GM10266 (cell line): ENCODE measurements at regions not wholly inside any gene's neighbourhood (a gene's known extent, or its start where the extent isn't known, plus 50 kb on each side); places are given as distances from the start of the nearest gene placed in this dataset.

Source experiments
- DNase-seq: peaks from one replicate; pipeline ENCODE4 v3.0.0; 2012; ENCODE audit errors: extremely low spot score
- CTCF ChIP-seq: IDR thresholded peaks from 2 replicates; pipeline ENCODE4 v1.5.1; 2012; ENCODE audit warnings: mild to moderate bottlenecking, low read depth; ENCODE audit not compliant: control insufficient read depth, insufficient read depth; ENCODE audit errors: missing control alignments

DNA sequence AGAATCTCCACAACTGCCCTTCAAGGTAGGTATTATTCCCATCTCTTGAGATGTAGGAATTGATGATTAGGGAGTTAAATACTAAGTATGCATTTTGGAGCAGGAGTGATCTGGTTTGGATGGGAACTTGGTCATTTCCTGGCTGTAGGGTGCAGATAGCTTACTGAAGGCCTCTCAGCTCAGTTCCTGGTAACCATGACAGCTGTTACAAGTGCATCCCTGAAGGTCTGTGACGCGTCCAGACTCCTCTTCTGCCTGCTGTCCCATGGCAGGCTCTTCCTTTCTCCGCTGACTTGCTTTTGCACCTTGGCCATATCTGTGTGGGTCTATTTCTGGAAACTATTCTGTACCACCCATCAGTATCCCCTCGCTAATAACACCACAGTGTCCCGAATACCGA is 387.8 kb downstream of the ZNF536 start:
- no peak for TF ChIP-seq CTCF
- DNase-seq: no peak

- no peak for DNase-seq
- no peak for TF ChIP-seq CTCF
Measured at GRCh38 chr19:30757837-30758617, 385.8 kb downstream of the ZNF536 start.

DNA sequence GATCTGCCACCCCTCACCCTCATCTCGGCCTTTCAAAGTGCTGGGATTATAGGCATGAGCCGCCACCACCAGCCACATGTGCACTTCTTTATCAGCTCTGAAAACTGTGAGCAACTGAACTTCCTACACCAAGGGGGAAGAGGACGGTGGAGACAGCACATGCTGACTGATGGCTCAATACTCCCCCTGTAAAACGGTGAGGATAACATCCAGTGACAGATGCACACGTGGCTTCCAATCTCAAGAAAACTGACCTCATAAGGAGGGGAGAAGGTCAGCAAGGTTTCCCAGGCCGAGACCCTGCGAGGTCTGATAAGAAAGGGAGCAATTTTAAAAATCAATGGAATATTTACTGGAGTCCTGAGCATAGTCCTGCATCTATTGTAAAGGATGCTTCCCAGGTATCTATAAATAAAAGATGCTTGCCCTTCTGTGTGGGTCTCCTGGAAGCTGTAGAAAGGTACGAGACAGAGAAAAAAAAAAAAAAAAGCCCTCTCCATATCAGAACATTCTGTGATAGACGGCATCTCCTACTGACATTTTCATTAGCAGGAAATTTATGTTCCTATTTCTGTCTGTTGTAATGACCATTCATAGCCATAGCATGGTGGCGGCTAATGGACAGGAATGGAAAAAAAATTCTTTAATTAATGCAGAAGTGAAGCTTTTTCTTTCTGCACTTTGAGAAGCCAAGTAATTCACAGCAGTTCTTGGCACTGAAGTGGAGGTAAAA is 385.1 kb downstream of the ZNF536 start:
- no peak for TF ChIP-seq CTCF
- no peak for DNase-seq

GRCh38 chr19:30755581-30755980 is 383.4 kb downstream of the ZNF536 start:
- no peak for TF ChIP-seq CTCF
- DNase-seq: no peak

- DNase-seq: no peak
- TF ChIP-seq CTCF: no peak
Measured at GRCh38 chr19:30754162-30754561, 382.0 kb downstream of the ZNF536 start.

DNA sequence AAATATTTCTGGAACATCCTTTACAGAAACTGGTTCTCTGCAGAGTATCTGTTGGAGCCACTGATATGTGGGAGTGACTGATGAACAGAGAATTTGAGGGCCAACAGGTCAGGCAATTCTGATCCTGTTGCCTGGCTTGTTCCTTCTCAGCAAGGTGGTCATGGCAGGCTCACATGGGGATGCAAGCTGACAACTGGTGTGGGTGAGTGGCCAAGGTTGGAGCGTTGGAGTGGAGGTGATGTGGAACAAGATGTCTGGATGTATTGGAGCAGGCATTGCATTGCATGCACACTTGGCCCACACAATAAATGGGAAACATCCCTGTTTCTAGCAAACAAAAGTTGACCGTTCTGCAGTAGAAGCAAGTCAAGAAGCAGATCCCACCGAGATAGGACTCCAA is 380.7 kb downstream of the ZNF536 start:
- DNase-seq: no peak
- no peak for TF ChIP-seq CTCF

GRCh38 chr19:30752201-30752600 is 380.0 kb downstream of the ZNF536 start:
- DNase-seq: no peak
- no peak for TF ChIP-seq CTCF
